Activated CD4-positive, CD25-positive, alpha-beta regulatory T cell treated with anti-CD3 and anti-CD28 coated beads, Interleukin-2, amount 50 U/mL, for 24 hours (primary cell): ENCODE measurements at regions not wholly inside any gene's neighbourhood (a gene's known extent, or its start where the extent isn't known, plus 50 kb on each side); places are given as distances from the start of the nearest gene placed in this dataset.
"Not testable (repeated sequence)": the region's sequence is repeated elsewhere in the genome, so short reads cannot be mapped to it uniquely, and the experiment has no call there.

ENCODE experiments used
- ATAC-seq, 2 donors: fragments of 150-1000 bp; cut with Tn5 transposase; one replicate each; pipeline ENCODE4 v1.10.0; 2021; ENCODE audit warnings: mild to moderate bottlenecking in 1 of 2, moderate library complexity in 1 of 2

DNA sequence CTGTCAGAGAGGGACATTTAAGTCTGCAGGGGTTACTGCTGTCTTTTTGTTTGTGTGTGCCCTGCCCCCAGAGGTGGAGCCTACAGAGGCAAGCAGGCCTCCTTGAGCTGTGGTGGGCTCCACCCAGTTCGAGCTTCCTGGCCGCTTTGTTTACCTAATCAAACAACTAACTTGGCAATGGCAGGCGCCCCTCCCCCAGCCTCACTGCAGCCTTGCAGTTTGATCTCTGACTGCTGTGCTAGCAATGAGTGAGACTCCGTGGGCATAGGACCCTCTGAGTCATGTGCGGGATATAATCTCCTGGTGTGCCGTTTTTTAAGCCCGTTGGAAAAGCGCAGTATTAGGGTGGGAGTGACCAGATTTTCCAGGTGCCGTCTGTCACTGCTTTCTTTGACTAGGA, 216.8 kb upstream of the CDKN2B start:
- not testable (repeated sequence) for ATAC-seq

DNA sequence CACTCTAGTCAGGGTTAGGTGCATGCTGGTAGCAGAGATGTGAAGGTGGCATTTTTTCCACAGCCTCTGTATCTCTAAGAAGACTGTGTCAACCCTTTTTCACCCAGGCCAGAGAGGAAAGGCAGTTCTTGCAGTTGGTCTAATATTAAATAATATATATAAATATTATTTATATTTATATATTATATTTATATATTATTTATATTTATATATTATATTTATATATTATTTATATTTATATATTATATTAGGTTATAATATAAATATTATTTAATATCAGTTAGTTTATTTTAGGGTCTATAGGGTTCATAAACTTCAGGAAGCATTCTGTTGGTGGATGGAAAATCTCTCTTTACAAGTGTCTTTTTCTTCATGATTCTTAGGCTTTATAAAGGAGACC, 218.6 kb upstream of the DMRTA1 start:
- no peak for ATAC-seq

GRCh38 chr9:22228542-22228941, 218.1 kb upstream of the DMRTA1 start:
- no peak for ATAC-seq

- no peak for ATAC-seq
Observed at GRCh38 chr9:22229069-22229468, 217.6 kb upstream of the DMRTA1 start.

- not testable (repeated sequence) for ATAC-seq
Observed at GRCh38 chr9:22231309-22231708, 215.3 kb upstream of the DMRTA1 start.

DNA sequence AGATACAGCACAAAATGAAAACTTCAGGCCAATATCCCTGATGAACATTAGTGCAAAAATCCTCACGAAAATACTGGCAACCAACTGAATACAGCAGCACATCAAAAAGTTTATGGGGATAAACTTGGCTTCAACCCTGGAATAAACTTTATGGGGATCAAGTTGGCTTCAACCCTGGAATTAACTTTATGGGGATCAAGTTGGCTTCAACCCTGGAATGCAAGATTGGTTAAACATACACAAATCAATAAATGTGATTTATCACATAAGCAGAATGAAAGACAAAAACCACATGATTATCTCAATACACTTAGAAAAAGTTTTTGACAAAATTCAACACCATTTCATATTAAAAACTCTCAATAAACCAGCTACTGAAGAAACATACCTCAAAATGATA, 213.7 kb upstream of the DMRTA1 start:
- no peak for ATAC-seq

GRCh38 chr9:22237497-22238363, 208.9 kb upstream of the DMRTA1 start:
- peak; percentile 12 to 39 for ATAC-seq

- no peak for ATAC-seq
Observed at GRCh38 chr9:22238809-22239684, 207.6 kb upstream of the DMRTA1 start.

DNA sequence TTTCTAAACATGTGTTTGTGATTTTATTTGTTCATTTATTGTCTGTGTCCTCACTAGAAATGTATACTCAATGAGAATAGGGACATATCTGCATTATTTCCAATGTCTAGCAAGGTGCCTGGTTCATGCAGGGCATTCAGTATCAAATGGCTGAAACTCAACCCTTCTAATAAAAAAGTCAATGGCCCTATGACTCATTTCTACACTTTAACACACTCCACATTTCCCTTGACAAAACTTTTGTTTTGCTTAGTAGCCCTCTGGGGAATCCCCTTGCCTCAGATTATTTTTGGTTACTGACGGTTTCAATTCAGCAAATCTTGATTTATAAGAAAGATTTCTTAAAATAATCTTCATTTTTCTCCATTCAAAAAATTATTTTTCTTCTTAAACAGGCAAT, 206.0 kb upstream of the DMRTA1 start:
- peak; percentile 63 to 71 for ATAC-seq

DNA sequence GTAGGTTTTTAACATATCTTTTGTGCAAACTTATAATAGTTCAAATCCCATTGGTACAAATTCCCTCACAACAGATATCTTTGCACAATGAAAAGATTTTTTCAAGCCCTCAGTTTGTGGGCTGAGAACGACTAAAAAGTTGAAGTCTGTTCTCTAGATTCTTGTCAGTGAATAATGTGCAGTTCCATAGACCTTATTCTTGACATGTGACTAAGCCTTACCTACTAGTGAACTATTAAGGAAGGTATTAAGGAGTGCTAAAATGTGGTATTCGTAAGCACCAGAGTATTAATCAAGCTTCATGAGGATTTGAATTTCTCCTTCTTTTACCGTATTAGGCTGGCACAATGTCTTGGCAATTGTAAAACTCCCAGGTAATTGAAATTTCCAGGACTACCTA, 205.6 kb upstream of the DMRTA1 start:
- peak; percentile 55 to 66 for ATAC-seq

DNA sequence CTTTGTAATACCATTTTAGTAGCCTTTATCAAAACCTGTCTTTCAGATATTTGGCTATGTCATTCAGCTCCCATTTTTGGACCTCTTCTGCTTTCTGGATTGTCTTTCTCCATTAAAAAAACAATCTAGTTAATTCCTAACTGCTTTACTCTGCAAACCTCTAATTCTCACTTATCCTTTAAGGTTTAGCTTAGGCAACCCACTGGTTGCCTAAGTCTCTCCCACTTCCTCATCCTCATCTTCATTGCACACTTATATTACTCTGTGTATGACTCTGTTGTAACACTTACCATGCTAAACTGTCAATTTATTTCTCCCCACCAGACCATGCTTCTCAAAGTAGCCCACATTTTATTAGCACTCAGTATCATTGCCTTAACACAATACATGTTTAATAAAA, 205.0 kb upstream of the DMRTA1 start:
- no peak for ATAC-seq

- no peak for ATAC-seq
Observed at GRCh38 chr9:22244139-22245011, 202.2 kb upstream of the DMRTA1 start.

GRCh38 chr9:22255337-22255736, 191.3 kb upstream of the DMRTA1 start:
- ATAC-seq: no peak

DNA sequence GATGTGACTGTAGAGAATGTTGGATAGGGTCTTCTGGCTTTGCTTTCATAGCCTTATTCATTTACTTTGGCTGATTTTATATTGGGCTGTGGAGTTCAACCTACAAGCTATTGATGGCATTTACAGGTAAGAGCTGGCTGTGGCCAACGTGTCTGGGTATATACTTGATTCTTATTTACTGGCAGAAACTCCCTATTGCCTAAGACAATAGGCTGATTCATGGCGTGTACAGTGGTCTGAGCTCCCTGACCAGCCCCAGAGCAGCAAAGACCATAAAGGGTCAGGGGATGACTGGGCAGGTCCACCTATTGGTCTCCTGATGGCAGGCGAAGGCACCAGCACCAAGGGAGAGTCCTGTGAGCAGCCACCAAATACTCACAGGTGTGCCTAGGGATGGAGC, 190.2 kb upstream of the DMRTA1 start:
- ATAC-seq: no peak

DNA sequence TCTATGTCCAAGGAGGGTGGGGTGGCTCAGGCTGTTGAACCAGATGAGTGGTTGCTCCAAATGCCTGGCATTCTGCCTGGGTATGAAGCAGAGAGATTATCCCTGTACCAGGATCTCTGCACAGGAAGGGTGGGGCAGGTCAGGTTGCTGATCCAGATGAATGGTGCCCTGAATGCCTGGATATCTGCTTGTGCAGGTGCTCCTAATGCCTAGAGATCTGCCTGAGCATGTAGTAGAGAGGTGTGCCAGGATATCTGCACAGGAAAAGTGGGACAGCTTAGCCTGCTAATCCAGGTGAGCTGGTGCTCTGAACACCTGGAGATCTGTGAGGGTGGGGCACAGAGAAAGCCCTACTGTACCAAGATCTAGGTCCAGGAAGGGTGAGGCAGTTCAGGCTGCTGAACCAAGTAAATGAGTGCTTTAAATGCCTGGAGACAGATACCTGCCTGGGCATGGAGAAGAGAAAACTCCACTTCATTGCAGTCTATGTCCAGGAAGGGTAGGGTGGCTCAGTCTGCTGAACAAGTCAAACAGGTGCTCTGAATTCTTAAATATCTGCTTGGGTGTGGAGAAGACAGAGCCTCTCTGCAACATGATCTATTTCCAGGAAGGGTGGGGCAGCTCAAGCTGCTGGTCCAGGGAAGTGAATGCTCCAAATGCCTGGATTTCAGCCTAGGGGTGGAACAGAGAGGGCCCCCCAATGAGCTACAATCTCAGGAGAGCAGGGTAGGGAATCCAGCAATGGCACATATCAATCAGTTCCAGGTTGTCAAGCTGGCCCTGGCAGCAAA, 189.4 kb upstream of the DMRTA1 start:
- no peak for ATAC-seq

DNA sequence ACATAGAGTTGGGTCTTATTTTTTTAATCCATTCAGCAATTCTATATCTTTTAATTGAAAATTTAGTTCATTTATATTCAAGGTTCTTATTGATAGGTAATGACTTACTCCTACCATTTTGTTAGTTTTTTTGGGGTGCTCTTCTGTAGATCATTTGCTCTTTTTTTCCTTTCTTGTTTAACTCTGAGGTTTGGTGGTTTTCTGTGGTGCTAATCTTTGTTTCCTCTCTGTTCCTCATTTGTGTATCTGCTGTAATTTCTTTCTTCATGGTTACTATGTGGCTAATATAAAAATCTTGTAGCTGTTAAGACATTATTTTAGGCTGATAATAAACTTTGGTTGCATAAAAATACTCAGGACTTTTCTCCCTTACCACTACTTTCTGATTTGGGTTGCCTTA, 181.6 kb upstream of the DMRTA1 start:
- no peak for ATAC-seq

DNA sequence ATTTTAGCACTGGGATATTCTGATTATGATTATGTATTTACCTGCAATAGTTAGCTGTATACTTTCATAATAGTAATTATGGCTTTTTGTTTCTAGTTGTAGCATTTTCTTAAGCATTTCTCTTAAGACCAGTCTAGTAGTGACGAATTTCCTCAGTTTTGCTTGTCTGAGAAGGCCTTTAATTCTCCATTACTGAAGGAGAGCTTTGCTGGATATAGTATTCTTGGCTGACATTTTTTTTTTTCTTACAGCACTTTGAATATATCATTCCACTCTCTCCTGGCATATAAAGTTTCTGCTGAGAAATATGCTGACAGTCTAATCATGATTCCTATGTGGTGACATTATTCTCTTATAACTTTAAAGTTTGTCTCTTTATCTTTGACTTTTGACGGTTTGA, 181.1 kb upstream of the DMRTA1 start:
- no peak for ATAC-seq

DNA sequence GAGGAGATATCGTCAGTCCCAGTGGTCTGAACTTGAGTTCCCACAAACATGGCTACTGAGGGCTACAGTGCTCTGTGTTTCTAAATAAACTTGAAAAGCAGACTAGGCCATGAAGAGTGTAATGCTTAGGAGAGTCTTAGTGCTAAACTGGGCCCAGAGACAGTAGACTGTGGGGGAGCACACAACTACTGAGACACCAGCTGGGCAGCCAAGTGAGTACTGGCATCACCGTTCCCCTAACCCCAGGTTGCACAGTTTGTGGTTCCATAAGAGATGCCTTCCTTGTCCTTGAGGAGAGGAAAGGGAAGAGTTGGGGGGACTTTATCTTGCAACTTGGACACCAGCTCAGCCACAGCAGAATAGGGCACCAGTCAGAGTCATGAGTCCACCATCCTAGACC, 172.1 kb upstream of the DMRTA1 start:
- ATAC-seq: no peak

DNA sequence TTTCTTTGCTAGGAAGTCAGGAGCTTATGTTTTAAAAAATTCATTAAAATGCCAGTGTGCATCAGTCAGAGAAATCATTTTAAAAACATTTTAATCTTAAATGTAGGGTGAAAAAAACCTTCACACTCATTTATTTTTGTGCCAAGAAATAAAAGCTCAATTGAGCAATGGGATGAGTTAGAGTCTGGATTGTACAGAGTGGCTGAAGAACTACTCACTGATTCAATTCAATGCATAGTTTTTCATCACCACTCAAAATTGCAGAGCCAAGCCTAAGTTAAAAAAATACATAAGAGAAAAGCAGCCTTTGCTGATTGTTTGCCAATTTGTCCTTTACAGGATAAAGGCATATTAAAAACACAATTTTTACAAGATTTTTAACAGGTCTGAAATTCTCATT, 168.2 kb upstream of the DMRTA1 start:
- ATAC-seq: no peak

- ATAC-seq: no peak
Observed at GRCh38 chr9:22279636-22280035, 167.0 kb upstream of the DMRTA1 start.

DNA sequence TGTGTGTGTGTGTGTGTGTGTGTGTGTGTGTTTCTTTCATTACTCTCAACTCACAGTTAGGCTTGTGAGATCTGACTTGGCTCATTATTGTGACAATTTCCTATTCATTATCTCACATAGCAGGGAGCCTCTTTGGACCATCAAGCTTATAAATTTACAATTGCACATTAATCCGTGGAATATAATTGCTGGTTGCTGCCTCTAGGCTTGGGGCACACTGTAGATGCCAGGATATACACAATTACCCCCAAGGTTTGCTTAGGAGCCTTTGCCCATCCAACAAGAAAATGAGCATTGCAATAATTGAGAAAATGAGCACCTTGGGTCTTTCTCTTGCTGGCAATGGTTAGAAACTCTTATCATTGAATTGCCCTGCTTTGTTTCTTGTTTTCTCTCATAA, 161.6 kb upstream of the DMRTA1 start:
- no peak for ATAC-seq

DNA sequence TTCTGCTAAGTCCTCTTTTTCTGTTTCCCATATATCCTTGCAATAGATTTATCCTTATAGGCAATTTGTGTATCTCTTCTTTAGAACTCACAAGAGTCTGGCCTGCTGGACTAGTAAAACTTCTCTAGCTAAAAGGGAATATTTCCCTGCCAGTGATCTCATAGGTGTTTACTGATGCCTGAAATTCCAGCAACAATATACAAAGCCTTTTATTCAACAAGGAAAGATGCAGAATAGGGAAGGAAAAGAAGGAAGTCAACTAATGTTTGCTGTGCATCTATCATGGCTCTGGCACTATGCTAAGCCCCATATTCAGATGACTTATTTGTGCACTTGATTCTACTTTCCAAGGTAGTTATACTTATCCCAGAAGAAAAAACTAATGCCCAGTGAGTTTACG, 160.0 kb upstream of the DMRTA1 start:
- no peak for ATAC-seq
